ENCODE measurements at regions not wholly inside any gene's neighbourhood (a gene's known extent, or its start where the extent isn't known, plus 50 kb on each side); places are given as distances from the start of the nearest gene placed in this dataset.
A peak's percentile ranks its signal among the peaks of the same experiment; 100 is the strongest.

- DNase-seq: no peak
Measured at GRCh38 chr17:74079537-74080300, 123.8 kb upstream of the RPL38 start.

GRCh38 chr17:74080656-74081582 lies 122.6 kb upstream of the RPL38 start:
- no peak for DNase-seq

DNA sequence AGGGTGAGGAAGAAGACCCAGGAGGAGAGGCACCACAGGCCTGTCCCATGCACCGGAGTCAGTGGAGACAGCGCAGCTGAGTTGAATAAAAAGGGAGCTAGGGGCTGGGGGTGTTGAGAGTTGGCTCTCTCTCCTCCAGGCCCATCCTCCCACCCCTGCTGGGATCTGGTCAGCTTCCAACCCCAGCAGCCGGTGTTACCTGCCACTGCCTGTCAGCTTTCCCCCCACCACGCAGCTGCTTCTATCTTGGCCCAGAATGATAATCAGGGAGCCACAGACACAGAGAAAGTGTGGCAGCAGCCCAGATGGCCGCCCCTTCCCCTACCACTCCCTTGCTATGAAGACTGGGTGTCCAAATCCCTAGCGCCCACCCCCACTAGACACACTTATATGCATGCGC lies 120.6 kb upstream of the RPL38 start:
- no peak for DNase-seq

GRCh38 chr17:74083321-74083720 lies 120.2 kb upstream of the RPL38 start:
- DNase-seq: no peak

GRCh38 chr17:74085434-74085833 lies 118.0 kb upstream of the RPL38 start:
- DNase-seq: no peak

GRCh38 chr17:74087002-74087585 lies 116.4 kb upstream of the RPL38 start:
- DNase-seq: no peak

DNA sequence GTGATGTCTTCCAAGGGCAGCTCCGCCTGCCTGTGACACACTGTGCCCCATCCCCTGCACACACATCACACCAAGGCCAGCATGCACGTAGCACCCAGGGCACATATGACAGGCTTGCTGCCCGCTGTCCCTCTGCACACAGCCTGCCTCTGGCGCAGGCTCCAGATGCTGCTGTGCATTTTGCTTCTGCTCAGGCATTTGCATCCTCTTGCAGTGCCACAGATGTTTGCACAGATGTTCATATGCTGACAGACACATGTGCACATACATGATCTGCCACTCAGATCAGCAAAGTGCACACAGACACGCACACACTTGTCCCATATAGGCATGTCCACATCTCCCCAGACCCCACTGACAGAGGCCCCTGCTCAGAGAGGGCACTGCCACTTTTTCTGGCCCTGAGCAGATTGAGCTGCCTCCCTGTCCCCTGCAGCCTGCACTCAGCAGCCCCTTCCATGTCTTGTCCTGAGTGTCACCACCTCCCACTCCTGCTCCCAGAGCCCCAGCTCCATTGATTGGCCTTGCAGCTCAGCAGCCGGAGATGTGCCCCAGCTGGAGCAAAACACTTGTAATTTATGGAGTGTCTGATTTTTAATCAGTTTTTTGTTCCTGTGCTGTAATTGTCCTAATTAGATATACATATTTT lies 115.1 kb upstream of the RPL38 start:
- DNase-seq: no peak

GRCh38 chr17:74088934-74089329 lies 114.5 kb upstream of the RPL38 start:
- no peak for DNase-seq

- DNase-seq: no peak
Measured at GRCh38 chr17:74089380-74089779, 114.1 kb upstream of the RPL38 start.

GRCh38 chr17:74089869-74090464 lies 113.5 kb upstream of the RPL38 start:
- peak in 19 of 56 donors; percentile 1 to 69 (median 12) for DNase-seq

- no peak for DNase-seq
Measured at GRCh38 chr17:74094651-74095050, 108.8 kb upstream of the RPL38 start.

DNA sequence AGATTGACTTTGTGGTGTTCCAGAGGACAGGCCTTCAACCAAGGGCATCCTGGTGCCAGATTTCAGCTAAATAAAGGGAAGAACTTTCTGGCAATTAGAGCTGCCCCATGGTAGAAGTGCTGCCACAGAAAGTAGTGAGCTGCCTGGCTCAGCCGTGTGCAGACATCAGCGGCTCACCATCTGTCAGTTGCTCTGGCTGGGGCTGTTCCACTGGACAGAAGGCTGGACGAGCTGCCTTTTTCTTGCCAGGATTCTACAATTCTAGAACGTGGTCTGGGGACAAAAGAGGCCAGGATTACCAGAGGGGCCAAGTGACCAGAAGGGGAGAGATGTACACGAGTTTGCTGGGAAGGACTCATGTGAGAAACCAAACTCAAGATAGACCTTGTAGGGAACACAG lies 107.0 kb upstream of the RPL38 start:
- no peak for DNase-seq

GRCh38 chr17:74097450-74098135 lies 105.9 kb upstream of the RPL38 start:
- DNase-seq: no peak

DNA sequence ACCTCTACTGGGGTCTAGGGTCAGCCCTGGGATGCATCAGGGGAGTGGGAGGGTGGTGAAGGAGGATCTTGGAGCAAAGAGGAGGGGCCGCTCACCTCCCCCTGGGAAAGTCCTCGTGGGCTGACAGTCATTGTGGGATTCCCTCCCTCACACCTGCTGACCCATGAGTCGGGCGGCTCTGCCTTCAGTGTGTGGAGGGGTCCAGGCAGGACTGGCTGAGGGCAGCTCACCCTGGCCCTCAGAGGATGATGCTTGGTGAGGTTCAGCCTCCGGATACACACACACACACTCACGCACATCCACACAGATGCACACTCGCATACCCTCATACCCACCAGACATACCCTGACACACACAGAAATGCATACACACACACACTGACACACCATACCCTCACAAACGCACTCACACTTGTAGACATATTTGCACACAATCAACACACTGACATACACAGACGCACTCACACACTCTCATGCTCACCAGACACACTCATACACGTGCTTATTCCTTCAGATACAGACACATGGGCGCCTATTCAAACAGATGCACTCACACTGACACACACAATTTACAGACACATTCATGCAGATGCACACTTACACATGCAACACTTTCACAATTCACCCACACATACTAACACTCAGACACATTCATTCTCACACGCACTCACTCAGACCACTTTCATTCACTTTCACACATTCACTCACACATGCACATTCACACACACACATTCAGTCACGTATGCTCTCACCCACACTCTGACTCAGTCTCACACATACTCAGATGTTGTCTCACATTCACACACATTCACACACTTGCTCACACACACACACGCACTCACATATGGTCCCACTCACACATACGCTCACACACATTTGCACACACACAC lies 105.1 kb upstream of the RPL38 start:
- DNase-seq: no peak

DNA sequence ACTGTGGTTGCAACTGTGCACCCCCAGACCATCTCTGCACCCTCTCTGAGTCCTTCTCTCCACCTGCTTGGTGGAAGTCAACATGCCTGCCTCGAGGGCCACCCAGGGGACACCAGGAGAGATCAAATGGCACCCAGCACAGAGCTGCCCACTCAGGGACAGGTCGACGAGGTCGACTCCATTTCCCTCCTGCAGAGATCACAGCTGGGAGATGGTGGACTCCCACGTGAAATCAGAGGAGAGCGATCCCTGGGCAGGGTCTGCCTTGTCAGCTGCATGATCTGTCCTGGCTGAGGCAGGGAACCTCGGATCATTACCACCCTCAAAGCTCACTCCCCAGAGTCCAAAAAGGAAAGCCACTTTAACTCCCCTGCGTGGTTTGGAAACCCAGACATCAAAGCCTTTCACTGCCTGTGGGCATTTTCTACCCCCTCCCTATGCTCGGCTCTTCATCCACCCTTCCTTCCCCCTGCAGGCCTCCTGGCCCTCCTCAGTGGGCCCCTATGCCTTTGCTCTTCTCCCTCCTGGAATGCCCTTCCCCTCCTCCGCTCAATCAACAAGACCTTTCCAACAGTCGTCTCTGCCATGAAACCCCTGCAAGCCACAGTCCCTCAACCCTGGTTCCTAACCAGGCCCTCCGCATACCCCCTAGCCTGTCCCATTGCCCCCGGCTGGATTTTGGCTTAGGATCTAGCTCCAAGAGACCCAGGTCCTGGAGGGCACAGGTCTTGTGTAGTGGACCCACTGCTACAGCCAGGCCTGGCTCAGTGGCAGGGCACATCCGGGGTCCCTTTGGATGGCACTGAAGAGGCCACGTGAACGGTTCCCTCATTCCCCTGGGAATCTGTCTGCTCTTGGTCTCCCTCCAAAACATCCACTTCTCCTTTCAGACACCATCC lies 103.8 kb upstream of the RPL38 start:
- DNase-seq: no peak

GRCh38 chr17:74104921-74105320 lies 98.6 kb upstream of the RPL38 start:
- no peak for DNase-seq

- DNase-seq: no peak
Measured at GRCh38 chr17:74107107-74107506, 96.4 kb upstream of the RPL38 start.

DNA sequence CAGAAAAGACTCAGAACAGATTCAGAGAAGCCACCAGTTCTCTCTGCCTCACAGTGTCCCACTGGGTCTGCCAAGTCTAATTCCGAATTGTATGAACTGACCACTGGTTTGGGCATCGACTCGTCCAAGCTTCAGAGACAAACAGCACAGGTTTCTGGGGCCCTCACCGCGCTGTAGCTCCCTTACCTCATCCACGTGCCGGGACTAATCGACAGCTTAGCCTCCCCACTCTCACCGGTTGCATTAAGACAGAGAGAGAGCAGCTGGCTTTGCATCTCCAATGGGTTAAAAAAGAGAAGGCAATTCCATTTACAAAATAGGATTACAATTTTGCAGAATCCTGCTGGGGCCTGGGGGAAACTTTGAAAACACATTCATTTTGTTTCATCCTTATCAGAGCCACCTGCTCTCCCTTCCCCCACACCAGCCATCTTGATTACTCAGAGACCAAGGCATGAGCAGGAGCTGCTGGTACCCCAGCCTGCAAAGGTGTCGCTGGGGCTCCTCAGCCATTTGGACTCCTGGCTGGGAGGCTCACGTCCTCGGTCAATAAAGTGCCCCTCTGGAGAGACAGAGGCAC lies 95.3 kb upstream of the RPL38 start:
- no peak for DNase-seq
